ENCODE measurements at regions not wholly inside any gene's neighbourhood (a gene's known extent, or its start where the extent isn't known, plus 50 kb on each side); places are given as distances from the start of the nearest gene placed in this dataset.
"Not testable (repeated sequence)": the region's sequence is repeated elsewhere in the genome, so short reads cannot be mapped to it uniquely, and the experiment has no call there.

DNA sequence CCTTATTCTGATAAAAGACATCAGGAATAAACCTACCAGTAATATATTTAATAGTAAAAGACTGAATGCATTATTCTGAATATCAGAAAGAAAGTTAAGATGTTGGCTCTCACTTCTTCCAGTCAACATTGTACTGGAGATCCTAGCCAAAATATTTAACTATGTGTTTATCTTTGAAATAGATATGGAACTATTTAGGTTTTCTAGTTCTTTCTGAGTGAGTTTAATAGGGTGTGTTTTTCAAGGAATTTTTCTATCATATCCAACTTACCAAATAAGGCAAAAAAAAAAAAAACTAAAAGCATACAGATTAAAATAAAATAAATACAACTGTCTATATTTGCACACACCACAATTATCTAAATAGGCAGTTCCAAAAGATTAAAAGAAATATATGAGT, 478.9 kb upstream of the LMO3 start:
- DNase-seq, result no peak

DNA sequence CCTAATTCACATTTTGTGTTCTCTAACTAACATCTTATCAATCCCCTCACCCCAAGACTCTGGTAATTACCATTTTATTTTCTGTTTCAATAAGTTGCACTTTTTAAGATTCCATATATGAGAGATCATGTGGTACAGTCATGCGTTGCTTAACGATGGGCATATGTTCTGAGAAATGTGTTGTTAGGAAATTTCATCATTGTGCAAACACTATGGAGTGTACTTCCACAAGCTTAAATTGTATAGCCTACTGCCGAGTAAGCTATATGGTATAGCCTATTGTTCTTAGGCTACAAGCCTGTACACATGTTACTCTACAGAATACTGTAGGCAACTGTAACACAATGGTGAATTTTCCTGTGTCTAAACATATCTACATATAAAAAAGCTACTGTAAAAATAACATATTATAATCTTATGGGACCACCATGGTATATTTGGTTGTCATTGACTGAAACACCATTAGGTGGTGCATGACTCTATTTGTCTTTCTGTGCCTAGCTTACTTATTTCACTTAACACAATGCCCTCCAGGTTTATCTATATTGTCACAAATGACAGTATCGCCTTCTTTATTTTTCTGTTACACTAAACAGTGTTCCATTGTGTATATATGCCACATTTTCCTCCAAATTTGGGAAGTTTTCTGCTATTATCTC, 473.4 kb upstream of the LMO3 start:
- no peak for DNase-seq

DNA sequence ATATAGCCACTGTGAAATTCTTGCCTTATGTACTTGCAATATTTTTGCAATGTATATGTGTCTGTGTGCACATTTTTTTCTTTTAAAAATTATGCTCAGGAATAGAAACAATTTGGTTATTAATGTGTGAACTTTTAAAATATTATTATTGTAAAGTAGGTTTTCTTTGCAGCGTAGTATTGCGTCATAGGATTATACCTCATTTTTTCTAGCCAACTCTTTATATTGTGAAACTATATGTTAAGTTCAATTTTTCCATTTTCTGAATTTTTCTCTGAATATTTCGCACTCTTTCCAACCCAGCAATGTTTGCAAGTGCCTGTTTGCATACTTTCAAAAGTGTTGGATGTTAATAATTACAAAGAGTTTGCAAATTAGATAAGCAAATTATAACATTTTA, 471.6 kb upstream of the LMO3 start:
- DNase-seq, result no peak

DNA sequence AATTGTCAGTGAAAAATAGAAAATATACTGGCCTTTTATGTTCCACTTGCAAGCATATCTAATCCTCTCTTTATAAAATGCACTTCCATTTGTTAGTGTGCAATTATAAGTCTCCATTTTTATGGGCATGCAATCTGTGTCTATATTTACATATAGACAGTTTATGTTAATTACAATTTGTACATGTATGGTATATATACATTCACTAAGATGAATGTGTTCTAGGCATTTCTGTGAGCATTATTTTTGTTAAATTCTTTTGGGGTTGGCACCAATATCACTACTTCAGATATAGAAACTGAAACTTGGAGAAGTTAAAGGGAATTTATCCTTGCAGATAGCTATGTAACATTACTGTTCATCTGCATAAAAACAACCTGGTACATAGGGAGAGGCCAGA, 470.8 kb upstream of the LMO3 start:
- DNase-seq, result no peak

DNA sequence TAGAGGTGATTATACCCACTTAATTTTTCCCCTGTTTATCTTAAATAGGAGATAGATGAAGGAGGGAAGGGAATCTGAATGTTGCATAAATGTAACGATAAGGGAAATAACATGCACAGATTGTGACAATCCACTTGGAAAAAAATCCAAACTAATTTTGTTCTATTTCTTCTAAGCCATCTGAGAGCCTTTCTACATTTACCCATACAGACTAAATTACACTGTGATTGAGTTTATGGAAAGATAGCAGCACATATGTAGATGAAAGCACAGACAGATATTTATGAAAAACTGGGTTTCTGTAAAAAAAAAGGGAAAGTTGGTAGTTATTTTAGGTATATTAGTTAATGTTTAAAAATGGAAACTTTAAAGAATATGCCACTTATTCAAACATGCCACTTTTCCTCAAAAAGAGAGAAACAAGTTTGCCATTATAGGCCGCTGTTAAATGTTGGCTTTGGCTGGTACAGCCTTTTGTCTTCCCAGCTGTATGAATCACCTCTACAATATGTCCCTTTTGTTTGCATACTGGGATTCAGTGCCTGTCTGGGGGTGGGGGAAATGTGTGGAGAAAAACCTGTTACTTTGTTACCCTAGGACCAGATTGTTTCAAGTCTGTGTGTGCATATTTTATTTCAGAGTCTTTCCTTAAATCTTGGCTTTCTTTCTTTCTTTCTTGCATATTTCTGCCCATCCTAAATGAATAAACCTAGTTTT, 470.2 kb upstream of the LMO3 start:
- no peak for DNase-seq

DNA sequence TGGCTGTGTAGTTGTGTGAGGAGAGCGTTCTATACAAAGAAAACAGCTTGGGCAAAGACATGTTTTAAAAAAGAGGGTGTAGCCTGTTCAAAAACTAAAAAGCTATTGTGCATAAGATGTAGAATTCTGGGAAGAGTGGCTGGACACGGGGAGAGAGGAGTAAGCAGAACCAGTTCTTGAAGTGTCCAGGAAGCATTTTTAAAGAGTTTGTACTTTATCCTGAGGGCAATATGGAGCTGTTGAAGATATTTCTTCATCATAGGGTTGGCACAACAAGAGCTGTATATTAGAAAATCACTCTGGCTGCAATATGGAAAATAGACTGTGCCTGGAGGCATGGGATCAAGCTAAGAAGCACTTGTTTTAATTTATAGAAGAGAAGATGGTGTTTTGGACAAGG, 458.9 kb upstream of the LMO3 start:
- no peak for DNase-seq

DNA sequence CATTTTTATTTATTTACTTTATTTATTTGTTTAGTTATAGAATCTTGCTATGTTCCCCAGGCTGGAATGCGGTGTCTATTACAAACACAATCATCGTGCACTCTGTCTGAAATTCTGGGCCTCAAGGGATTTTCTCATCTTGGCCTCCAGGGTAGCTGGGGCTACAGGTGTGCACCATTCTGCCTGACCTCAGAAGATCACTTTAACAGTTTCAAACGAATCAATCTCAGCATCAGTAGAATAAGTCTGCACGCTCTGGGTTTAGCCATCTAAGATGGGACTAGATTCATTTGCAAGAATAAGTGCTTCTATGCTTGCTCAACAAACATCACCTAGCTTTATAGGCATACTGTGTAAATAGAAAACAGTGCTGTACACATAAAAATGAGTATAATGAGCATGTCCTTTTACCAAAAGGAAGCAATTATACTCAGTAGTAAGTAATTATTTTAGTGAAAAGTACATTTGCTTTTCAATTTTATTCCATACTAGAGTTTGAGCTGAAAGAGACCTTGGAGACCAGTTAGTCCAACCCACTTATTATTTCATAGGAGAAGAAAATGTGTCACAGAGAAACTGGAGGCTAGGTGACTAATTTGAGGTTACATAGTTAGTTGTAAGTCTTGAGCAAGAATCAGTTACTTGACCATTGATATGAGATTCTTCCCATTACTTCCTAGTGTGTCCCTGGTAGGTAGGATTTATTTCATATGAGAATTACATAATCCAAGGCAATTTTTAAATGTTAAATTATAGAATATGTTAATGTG, 456.5 kb upstream of the LMO3 start:
- no peak for DNase-seq

DNA sequence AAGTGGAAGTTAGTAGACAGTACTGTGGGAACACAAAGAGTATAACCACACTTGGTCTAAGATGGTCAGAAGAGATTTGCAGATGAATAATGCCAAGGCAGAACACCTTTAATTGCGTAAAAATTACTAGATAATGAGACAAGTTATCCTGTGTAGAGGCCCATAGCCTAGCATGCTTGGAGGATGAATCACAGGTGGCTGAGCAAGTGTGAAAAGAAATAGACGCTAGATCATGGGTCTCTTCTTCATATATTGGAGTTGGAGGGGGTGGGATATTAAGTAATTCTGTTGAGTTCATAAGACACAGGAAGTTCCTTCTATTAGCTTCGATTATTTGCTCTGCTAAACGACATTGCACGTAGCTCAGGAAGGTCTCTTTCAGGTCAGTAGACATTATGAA, 454.3 kb upstream of the LMO3 start:
- no peak for DNase-seq

DNA sequence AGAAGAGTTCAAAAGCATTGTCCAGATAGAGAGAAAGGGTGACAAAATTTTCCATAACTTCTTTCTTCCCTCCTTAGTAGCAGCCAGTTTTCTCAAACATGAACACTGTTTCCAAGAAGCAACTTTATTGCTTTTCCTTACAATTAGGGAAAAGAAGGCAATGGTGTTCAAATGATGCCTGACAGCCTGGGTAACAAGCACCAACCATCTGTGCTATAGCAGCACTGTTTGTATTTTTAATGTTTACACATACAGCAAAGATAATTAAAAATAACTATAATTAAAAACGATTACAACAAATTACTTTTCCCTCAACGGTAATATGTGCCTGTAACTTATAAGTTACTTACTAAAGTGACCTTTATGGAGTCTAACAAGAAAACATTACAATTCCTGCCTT, 450.6 kb upstream of the LMO3 start:
- DNase-seq, result no peak

DNA sequence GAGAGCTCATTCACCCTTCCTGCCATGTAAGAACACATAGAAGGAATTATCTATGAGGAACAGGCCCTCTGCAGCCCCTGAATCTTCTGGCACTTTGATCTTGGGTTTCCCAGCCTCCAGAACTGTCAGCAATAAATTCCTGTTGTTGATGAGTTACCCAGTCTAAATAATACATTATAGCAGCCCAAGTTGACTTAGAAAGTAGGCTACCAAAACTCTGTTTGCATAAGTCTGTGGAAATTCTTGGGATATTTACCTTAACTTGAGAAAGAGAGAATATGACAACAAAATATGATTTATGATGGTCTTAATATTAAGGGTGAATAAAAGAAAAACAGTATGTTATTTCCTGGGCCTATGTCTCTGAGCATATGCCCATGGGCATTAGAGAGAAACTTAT, 433.0 kb upstream of the LMO3 start:
- no peak for DNase-seq

DNA sequence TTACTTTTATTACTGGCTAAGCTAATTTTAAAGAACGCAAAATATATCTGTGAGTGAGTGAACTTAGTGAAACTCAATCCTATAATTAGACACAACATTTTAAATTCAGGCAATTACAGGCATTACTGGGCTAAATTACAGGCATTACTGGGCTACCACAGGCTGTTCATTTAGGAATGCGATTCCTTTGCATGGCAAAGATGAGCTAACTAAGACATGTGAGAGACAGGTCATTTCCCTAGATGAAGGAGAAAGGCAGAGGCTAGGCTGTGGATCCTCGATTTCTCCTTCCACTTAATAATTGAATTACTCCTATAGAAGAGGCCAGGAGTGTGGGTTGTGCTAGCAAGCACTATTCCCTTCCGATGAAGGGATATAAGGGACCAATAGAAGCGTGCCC, 429.4 kb upstream of the LMO3 start:
- DNase-seq, result no peak

DNA sequence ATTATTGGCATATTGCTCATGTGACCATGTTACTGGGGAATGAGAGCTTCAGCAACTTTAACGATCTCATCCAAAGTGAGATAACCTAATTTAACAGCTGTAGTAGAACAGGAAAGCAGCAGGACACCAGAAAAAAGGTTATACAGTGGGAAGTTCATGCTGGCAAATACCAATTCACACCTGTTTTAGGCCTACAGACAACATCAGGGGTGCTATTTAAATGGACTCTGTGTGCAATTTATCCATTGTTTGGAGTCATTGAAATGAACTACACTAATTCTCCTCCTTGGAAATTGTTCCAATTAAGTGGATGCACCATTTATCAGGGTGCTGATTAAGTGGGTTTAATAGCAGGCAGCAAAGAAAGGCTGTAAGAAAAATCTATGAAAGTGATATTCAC, 424.4 kb upstream of the LMO3 start:
- no peak for DNase-seq

DNA sequence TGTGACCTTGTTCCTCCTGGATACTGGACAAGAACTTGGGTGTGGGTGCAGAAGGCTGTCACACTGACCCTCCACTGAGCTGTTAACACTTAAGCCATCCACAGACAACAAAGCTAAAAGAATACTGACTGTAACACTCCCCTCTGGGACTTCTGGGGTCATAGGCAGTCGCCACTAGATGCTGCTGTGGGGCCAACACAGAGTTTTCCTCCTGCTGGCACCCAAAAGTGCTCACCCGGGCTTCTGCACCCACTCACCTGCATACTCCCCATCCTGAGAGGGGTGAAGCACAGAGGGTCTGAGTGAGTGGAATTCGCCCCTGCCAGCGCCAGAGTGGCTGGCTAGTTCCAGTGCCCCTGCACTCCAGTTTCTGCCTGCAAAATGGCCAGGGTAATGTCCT, 422.4 kb upstream of the LMO3 start:
- DNase-seq, result no peak

DNA sequence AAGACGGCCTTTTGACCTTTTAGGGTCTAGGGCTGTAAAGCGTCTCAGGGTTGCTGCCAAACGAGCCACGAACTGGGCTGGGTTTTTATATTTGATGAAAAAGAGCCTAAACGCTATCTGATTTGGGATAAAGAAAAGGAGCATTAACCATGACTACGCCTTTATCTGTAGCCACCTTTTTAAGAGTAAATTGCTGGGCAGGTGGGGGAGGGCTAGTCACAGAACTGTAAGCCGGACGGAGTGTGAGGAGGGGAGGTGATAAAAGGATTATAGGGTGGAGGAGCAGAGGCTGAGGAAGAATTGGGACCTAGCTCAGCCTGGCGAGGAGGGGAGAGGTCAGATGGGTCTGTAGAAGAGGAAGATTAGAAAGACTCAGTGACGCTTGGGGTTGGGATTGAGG, 419.5 kb upstream of the LMO3 start:
- not testable (repeated sequence) for DNase-seq

DNA sequence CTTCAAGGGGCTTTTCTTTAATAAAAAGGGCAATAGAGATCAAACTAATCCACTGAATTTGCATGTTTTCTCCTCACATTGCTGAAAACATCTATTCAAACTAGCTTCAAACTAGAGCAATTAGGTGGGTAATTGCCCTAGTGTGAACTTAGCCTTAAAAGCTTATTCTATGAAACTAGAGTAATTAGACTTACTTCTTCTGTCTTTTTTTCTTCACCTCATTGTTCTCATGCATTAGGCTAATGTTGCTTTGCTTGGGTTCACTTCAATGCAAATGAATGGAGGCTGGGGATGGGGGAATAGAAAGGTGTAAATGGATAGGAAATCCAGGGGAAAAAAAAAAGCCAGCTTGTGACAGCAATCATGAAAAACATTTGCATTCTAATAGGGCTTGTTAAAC, 414.8 kb upstream of the LMO3 start:
- DNase-seq, result no peak

DNA sequence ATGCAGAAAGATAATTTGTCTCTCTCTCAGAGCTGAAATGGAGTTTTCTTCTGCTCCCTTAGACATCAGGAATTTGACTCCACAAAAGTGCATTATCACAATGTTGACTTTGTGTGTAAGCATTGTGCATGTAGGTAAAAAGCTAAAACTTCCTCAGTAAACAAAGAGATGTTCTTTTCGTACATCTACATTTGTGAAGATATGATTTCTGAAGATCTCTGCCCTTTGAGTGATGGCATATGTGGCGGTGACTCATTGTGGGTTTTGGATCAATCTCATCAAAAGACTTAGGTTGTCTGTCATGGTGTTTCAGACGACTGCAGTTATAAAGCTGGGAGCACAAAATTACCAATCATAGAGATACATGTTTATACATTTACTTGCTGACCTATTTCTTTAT, 411.4 kb upstream of the LMO3 start:
- no peak for DNase-seq

DNA sequence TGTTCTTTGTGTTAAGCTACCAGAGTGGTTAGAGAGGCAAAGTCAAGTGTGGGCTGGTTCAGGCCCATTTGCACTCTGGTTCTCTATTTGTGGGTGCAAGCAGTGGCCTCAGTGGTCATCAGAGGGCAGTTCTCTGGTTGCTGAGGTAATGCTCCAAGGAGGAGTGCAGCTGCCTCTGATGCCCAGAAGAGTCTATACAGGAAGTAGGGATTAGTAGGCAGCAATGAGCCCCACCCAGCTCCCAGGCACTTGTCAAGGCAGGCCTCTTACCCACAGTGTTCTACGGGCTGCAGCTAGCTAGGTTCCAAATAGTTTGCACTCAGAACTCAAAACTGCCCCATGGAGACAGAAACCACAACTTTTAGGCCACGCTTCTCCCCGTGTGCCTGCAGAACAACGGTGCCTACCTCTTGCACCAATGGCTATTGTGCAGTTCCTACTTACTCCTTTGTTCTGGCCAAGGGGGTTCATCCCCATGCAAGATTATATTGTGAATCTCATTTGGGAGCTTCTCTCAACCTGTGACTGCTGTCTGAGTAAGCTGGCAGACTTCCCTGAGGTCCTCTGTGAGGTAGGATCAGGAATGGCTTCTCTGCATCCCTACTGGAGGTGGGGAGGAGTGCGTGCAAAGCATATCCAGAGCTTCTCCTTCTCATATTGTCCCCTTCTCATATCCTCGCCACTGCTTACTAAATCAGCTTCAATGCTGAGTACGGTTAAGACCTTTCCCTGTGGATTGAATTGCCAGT, 410.3 kb upstream of the LMO3 start:
- no peak for DNase-seq

DNA sequence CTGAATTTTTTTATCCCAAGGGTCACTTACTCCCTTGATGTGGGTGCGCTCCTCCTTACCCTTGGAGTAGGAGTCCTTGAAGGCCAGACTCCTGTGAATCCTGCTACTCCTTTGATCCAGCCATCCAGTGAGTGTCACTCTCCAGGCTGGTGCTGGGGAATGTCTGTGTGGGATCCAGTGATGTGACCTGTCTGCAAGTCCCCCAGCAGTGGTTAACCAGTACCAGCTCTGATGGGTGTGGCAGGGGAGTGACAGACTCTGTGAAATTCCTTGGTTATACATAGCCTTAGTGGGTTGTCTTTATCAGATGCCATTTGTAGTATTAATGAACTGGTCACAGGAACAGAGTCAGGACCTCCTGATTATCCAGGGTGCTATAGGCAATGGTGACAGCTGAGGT, 409.5 kb upstream of the LMO3 start:
- DNase-seq, result no peak

DNA sequence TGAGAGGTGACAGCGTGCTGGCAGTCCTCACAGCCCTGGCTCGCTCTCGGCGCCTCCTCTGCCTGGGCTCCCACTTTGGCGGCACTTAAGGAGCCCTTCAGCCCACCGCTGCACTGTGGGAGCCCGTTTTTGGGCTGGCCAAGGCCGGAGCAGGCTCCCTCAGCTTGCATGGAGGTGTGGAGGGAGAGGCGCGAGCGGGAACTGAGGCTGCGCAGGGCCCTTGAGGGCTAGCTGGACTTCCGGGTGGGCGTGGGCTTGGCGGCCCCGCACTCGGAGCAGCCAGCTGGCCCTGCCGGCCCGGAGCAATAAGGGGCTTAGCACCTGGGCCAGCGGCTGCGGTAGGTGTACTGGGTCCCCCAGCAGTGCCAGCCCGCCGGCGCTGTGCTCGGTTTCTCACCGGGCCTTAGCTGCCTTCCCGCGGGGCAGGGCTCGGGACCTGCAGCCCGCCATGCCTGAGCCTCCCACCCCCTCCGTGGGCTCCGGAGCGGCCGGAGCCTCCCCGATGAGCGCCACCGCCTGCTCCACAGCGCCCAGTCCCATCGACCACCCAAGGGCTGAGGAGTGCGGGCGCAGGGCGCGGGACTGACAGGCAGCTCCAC, 401.6 kb upstream of the LMO3 start:
- not testable (repeated sequence) for DNase-seq

DNA sequence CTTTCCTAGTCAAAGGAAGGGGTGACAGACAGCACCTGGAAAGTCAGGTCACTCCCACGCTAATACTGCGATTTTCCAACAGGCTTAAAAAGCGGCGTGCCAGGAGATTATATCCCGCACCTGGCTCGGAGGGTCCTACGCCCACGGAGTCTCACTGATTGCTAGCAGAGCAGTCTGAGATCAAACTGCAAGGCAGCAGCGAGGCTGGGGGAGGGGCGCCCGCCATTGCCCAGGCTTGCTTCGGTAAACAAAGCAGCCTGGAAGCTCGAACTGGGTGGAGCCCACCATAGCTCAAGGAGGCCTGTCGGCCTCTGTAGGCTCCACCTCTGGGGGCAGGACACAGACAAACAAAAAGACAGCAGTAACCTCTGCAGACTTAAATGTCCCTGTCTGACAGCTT, 392.6 kb upstream of the LMO3 start:
- not testable (repeated sequence) for DNase-seq

DNA sequence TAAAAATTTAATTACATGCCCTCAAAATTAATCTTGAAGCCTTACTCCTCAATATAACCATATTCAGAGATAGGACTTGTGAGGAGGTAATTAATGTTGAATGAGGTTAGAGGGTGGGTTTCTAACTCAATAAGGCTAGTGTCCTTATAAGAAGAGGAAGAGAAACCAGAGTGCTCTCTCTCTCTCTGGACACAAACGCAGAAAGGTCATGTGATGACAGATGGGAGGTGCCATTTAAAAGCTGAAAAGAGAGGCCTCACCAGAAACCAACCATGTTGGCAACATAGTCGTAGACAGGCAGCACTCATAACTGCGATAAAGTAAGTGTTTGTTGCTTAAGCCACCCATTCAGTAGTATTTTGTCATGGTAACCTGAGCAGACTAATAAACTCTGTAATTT, 378.5 kb upstream of the LMO3 start:
- no peak for DNase-seq

DNA sequence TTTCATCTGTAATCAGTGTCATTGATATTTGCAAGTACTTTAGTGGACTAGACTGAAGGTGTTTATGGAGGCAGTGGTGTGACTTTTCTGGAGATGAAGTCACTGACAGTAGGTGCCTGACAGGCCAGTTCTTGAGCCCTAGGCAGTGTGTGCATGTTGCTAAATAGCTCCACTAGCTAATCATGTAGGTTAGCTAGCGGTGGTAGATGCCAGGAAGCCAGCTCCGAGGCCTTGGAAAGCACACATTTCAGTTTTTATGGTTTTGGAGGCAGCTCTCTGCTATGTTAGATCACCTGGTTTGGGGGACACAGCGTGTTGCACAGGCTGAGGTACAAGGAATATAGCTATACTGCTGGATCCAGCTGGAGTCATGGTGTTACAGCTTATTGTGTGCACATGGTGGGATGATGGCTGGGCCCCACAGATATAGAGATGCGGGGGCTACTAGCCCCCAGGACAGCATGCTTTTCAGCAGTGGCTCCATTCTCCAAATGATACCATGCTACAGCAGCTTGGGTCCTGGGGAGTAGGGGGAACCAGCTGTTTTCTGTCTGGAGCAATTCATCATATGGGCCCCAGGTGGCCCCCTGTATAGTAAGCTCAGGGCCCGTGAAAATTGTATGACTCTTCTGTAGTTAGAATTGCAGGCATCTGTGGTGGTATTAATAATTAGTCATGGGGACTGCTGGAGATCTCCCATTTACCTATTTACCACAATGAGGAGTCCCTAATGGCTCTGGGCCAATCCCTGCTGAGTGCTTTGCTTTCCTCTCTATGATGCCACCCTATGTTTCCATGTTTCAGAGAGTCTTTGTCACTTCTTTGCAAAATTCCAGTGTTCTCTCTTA, 367.2 kb upstream of the LMO3 start:
- DNase-seq, result no peak

All from tongue (tissue), 1 donor.